ENCODE measurements at regions not wholly inside any gene's neighbourhood (a gene's known extent, or its start where the extent isn't known, plus 50 kb on each side); places are given as distances from the start of the nearest gene placed in this dataset.

GRCh38 chr18:44111337-44111736 lies 569.4 kb upstream of the SETBP1 start:
- H2AFZ ChIP-seq (ENCODE audit: control insufficient read depth, low read length), result no peak overlapping the region
- no peak overlapping the region for H3K4me2 ChIP-seq (ENCODE audit: control insufficient read depth, extremely low read depth, insufficient read depth, low read depth, low read length)
- DNase-seq (ENCODE audit: low read depth, low spot score) (no peak), FAIRE-seq (no peak)
- H3K27me3 ChIP-seq (ENCODE audit: control insufficient read depth, extremely low read depth, insufficient read depth, low read length), result no peaks in the 10 kb centered on the region
- TF ChIP-seq EZH2 (IDR thresholded peaks at IDR 0.05; ENCODE audit: low read length), result no peak
- no peak for TF ChIP-seq CTCF (optimal IDR thresholded peaks at IDR 0.05 in 1 of 3, IDR thresholded peaks at IDR 0.05 in 1 of 3, conservative IDR thresholded peaks at IDR 0.05 in 1 of 3; ENCODE audit: extremely low read depth in 1 of 3, insufficient read depth in 2 of 3, low read length in 3 of 3)
- no peak overlapping the region for H3K27ac ChIP-seq (ENCODE audit: control insufficient read depth, insufficient read depth, low read length)
- H3K36me3 ChIP-seq (ENCODE audit: control insufficient read depth in 2 of 2, extremely low read depth in 1 of 2, insufficient read depth in 2 of 2, low read length in 2 of 2), result no peaks in the 10 kb centered on the region
- dilution Hi-C loops (cut with MboI; ENCODE audit: extremely low pct_ligation_motif_present, low sequenced_read_pairs), result no loop called here
- H3K9me3 ChIP-seq (ENCODE audit: control insufficient read depth, low read depth, low read length), result no peaks in the 10 kb centered on the region
- no peaks in the 10 kb centered on the region for H3K79me2 ChIP-seq (ENCODE audit: control insufficient read depth, insufficient read depth, low read length)
- H3K4me3 ChIP-seq (ENCODE audit: control insufficient read depth in 2 of 3, extremely low read depth in 1 of 3, insufficient read depth in 2 of 3, low read depth in 1 of 3, low read length in 3 of 3), result no peak overlapping the region
- no peak overlapping the region for H3K9ac ChIP-seq (ENCODE audit: control insufficient read depth, extremely low read depth, insufficient read depth, low read length)
- no peaks in the 10 kb centered on the region for H4K20me1 ChIP-seq (ENCODE audit: control insufficient read depth, extremely low read depth, insufficient read depth, low read length)
- H3K4me1 ChIP-seq (ENCODE audit: control insufficient read depth, extremely low read depth, insufficient read depth, low read length), result no peaks in the 10 kb centered on the region
- H3K9me1 ChIP-seq (ENCODE audit: control insufficient read depth, extremely low read depth, insufficient read depth, low read length), result no peaks in the 10 kb centered on the region

- Histone ChIP-seq H2AFZ (ENCODE audit: control insufficient read depth, low read length) (no peak overlapping the region), H3K79me2 (ENCODE audit: control insufficient read depth, insufficient read depth, low read length) (no peaks in the 10 kb centered on the region), H3K36me3 (ENCODE audit: control insufficient read depth in 2 of 2, extremely low read depth in 1 of 2, insufficient read depth in 2 of 2, low read length in 2 of 2) (no peaks in the 10 kb centered on the region), H3K27ac (ENCODE audit: control insufficient read depth, insufficient read depth, low read length) (no peak overlapping the region), H3K4me2 (ENCODE audit: control insufficient read depth, extremely low read depth, insufficient read depth, low read depth, low read length) (no peak overlapping the region), H3K4me3 (ENCODE audit: control insufficient read depth in 2 of 3, extremely low read depth in 1 of 3, insufficient read depth in 2 of 3, low read depth in 1 of 3, low read length in 3 of 3) (no peak overlapping the region), H3K4me1 (ENCODE audit: control insufficient read depth, extremely low read depth, insufficient read depth, low read length) (no peaks in the 10 kb centered on the region), H3K9ac (ENCODE audit: control insufficient read depth, extremely low read depth, insufficient read depth, low read length) (no peak overlapping the region), H3K9me3 (ENCODE audit: control insufficient read depth, low read depth, low read length) (no peaks in the 10 kb centered on the region), H4K20me1 (ENCODE audit: control insufficient read depth, extremely low read depth, insufficient read depth, low read length) (no peaks in the 10 kb centered on the region), H3K27me3 (ENCODE audit: control insufficient read depth, extremely low read depth, insufficient read depth, low read length) (no peaks in the 10 kb centered on the region), H3K9me1 (ENCODE audit: control insufficient read depth, extremely low read depth, insufficient read depth, low read length) (no peaks in the 10 kb centered on the region)
- dilution Hi-C loops (cut with MboI; ENCODE audit: extremely low pct_ligation_motif_present, low sequenced_read_pairs), result no loop called here
- FAIRE-seq (no peak), DNase-seq (ENCODE audit: low read depth, low spot score) (no peak)
- TF ChIP-seq CTCF (optimal IDR thresholded peaks at IDR 0.05 in 1 of 3, IDR thresholded peaks at IDR 0.05 in 1 of 3, conservative IDR thresholded peaks at IDR 0.05 in 1 of 3; ENCODE audit: extremely low read depth in 1 of 3, insufficient read depth in 2 of 3, low read length in 3 of 3) (no peak), EZH2 (IDR thresholded peaks at IDR 0.05; ENCODE audit: low read length) (no peak)
Measured at GRCh38 chr18:44117821-44118220, 562.9 kb upstream of the SETBP1 start.

Data from keratinocyte (primary cell).